ENCODE measurements at regions not wholly inside any gene's neighbourhood (a gene's known extent, or its start where the extent isn't known, plus 50 kb on each side); places are given as distances from the start of the nearest gene placed in this dataset.

DNA sequence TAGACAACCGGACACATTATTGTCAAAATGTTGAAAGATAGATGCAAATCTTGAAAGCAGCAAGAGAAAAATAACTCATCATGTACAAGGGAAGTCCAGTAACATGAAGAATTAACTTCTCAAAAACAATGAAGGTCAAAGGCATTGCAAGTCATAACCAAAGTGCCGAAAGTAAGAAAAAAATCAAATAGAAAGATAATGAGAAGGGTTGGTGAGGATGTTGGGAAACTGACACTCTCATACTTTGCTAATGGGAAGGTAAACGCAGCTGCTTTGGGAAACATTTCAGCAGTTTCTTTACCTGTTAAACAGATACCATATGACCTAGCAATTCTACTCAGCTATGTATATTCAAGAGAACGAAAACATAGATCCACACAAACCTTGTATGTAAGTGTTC, 303.0 kb downstream of the ARL4A start:
- TF ChIP-seq, protein P1, sequence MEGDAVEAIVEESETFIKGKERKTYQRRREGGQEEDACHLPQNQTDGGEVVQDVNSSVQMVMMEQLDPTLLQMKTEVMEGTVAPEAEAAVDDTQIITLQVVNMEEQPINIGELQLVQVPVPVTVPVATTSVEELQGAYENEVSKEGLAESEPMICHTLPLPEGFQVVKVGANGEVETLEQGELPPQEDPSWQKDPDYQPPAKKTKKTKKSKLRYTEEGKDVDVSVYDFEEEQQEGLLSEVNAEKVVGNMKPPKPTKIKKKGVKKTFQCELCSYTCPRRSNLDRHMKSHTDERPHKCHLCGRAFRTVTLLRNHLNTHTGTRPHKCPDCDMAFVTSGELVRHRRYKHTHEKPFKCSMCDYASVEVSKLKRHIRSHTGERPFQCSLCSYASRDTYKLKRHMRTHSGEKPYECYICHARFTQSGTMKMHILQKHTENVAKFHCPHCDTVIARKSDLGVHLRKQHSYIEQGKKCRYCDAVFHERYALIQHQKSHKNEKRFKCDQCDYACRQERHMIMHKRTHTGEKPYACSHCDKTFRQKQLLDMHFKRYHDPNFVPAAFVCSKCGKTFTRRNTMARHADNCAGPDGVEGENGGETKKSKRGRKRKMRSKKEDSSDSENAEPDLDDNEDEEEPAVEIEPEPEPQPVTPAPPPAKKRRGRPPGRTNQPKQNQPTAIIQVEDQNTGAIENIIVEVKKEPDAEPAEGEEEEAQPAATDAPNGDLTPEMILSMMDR (IDR thresholded peaks at IDR 0.05) = no peak
- TF ChIP-seq POLR2A (IDR thresholded peaks at IDR 0.05) = no peak
- H3K4me3 ChIP-seq (ENCODE audit: low read depth, poor library complexity, severe bottlenecking) = no peak overlapping the region
- DNase-seq (ENCODE audit: low spot score in 2 of 2) = no peak
- 86 to 93% methylated on average over 4 of the region's 4 CpGs for WGBS, 2 donors
- intact Hi-C loops (cut with DNase I; ENCODE audit: low total_unique reads) = no loop called here

DNA sequence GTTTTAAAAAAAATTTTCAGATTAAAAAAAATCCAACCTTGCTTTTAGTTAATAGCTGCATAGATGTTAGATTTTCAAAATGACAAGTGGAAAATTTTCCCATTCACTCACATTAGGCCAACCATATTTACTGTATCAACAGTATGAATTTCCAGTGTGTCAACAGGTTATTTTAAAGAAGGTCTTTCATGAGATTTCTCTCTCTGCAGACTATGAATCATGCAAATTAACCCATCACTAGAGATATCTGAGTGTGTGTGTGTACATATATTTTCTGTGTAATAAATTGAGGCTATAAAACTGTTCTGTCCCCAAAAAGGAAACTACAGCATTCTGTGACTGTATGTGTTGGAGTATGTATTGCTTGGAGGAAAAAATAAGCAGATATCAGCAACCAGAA, 305.6 kb downstream of the ARL4A start:
- DNase-seq (ENCODE audit: low spot score in 2 of 2) = no peak
- intact Hi-C loops (cut with DNase I; ENCODE audit: low total_unique reads) = no loop called here
- TF ChIP-seq, protein P1 (IDR thresholded peaks at IDR 0.05) = no peak
- no peak for TF ChIP-seq POLR2A (IDR thresholded peaks at IDR 0.05)
- H3K4me3 ChIP-seq (ENCODE audit: low read depth, poor library complexity, severe bottlenecking) = no peak overlapping the region

DNA sequence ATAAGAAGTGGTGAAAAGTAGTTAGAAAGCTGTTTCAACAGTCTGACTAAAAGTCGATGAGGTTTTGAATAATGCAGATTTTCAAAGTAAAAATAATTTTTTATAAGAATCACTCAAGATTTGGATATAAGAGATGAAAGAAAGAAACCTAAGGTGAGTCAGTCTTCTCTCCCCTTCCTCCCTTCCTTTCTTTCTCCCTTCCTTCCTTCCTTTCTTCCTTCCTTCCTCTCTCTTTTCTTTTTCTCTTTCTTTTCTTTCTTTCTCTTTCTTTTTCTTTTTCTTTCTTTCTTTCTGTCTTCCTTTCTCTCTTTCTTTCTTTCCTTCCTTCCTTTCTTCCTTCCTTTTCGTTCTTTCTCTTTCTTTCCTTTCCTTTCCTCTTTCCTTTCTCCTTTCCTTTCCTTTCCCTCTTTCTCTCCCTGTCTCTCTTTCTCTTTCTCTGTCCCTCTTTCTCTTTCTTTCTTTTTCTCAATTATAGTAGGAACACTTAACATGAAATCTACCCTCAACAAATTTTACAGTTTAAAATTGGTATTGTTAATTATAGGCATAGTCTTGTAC, 308.6 kb downstream of the ARL4A start:
- no peak overlapping the region for H3K4me3 ChIP-seq (ENCODE audit: low read depth, poor library complexity, severe bottlenecking)
- 86 to 88% methylated on average over 2 of the region's 2 CpGs for WGBS, 2 donors
- DNase-seq (ENCODE audit: low spot score in 2 of 2) = no peak
- TF ChIP-seq, protein P1 (IDR thresholded peaks at IDR 0.05) = no peak
- no peak for TF ChIP-seq POLR2A (IDR thresholded peaks at IDR 0.05)
- intact Hi-C loops (cut with DNase I; ENCODE audit: low total_unique reads) = no loop called here

DNA sequence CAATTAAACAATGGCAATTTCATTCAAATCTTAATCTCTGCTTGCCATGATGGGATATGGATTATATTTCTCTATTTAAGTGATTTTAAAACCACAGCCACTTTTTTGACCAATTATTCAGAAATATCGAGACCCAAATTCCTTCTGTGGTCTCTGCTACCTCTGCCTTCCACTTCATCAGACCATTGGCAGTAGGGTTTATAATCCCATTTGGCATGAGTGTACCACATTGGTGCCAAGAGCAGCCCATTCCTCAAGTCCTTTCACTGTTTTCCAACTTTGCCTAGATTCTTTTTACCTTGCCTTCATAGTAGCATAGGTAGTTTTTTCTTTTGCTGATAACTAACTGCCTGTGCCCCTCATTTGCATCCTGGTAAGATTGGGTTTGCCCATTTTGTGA, 319.9 kb downstream of the ARL4A start:
- intact Hi-C loops (cut with DNase I; ENCODE audit: low total_unique reads) = no loop called here
- no peak for DNase-seq (ENCODE audit: low spot score in 2 of 2)
- 85 to 97% methylated on average over 1 of the region's 1 CpG for WGBS, 2 donors
- TF ChIP-seq, protein P1 (IDR thresholded peaks at IDR 0.05) = no peak
- no peak for TF ChIP-seq POLR2A (IDR thresholded peaks at IDR 0.05)
- H3K4me3 ChIP-seq (ENCODE audit: low read depth, poor library complexity, severe bottlenecking) = no peak overlapping the region

DNA sequence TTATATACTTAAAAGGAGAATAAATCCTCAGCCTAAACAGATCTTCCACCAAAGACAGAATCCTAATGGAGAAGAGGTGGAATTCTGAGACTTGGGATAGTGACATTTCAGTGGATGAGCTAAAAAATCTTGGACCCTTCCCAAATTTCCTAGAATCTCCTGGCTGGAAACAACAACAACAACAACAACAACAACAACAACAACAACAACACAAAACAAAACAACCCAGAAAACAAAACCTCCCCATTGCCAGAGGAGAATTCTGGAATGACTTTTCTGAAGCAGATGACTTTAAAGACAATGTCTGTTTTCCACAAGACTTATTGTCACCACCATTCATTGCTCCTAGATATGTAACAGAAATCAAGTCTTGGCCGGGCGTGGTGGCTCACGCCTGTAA, 322.1 kb downstream of the ARL4A start:
- intact Hi-C loops (cut with DNase I; ENCODE audit: low total_unique reads) = no loop called here

DNA sequence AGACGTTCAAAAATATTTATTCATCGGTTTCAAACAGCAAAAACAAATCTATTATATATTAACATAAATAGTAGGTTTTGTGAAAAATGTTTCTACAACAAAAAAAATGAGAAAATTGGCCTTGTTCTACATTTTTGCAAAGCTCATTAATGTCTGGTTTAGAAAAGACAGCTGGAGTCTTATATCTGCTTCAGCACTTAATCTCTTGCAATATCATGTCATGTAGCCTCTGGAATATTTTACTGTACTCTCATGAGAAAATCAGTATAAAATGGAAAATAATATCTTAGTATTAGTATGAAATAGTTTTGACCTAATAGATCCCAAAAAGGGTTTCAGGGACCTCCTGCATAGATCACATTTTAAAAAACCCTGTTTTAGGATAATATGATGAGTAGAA, 326.6 kb downstream of the ARL4A start:
- WGBS, 2 donors = 83 to 85% methylated on average over 2 of the region's 2 CpGs

More for the DNA sequence above, 322.1 kb downstream of the ARL4A start:
- WGBS, 2 donors = 96 to 100% methylated on average over 3 of the region's 3 CpGs
- H3K4me3 ChIP-seq (ENCODE audit: low read depth, poor library complexity, severe bottlenecking) = no peak overlapping the region
- no peak for DNase-seq (ENCODE audit: low spot score in 2 of 2)
- TF ChIP-seq, protein P1 (IDR thresholded peaks at IDR 0.05) = no peak
- TF ChIP-seq POLR2A (IDR thresholded peaks at IDR 0.05) = no peak

More for the DNA sequence above, 326.6 kb downstream of the ARL4A start:
- no peak for DNase-seq (ENCODE audit: low spot score in 2 of 2)
- no peak overlapping the region for H3K4me3 ChIP-seq (ENCODE audit: low read depth, poor library complexity, severe bottlenecking)
- intact Hi-C loops (cut with DNase I; ENCODE audit: low total_unique reads) = no loop called here
- TF ChIP-seq, protein P1 (IDR thresholded peaks at IDR 0.05) = no peak
- TF ChIP-seq POLR2A (IDR thresholded peaks at IDR 0.05) = no peak
